ENCODE measurements at regions not wholly inside any gene's neighbourhood (a gene's known extent, or its start where the extent isn't known, plus 50 kb on each side); places are given as distances from the start of the nearest gene placed in this dataset.
"Not testable (repeated sequence)": the region's sequence is repeated elsewhere in the genome, so short reads cannot be mapped to it uniquely, and the experiment has no call there.

GRCh38 chrX:138058931-138059330 lies 493.0 kb downstream of the ZIC3 start:
- Histone ChIP-seq H3K4me2 (no peak overlapping the region), H4K20me1 (no peaks in the 10 kb centered on the region), H3K4me1 (no peaks in the 10 kb centered on the region), H3K4me3 (no peak overlapping the region), H3K9ac (no peak overlapping the region), H3K9me3 (no peaks in the 10 kb centered on the region), H3K36me3 (no peaks in the 10 kb centered on the region), H3K27me3 (peaks cover 59% of the 10 kb centered on the region), H3K27ac (no peak overlapping the region)
- no peak for TF ChIP-seq Cebpa-rat (IDR thresholded peaks at IDR 0.05)

GRCh38 chrX:138067415-138067814 lies 501.5 kb downstream of the ZIC3 start:
- H3K4me1 ChIP-seq = no peaks in the 10 kb centered on the region
- no peak overlapping the region for H3K9ac ChIP-seq
- no peaks in the 10 kb centered on the region for H3K36me3 ChIP-seq
- H4K20me1 ChIP-seq = no peaks in the 10 kb centered on the region
- H3K27me3 ChIP-seq = peaks cover 57% of the 10 kb centered on the region
- H3K9me3 ChIP-seq = no peaks in the 10 kb centered on the region
- TF ChIP-seq Cebpa-rat (IDR thresholded peaks at IDR 0.05) = no peak
- H3K4me3 ChIP-seq = no peak overlapping the region
- no peak overlapping the region for H3K4me2 ChIP-seq
- no peak overlapping the region for H3K27ac ChIP-seq

GRCh38 chrX:138073626-138074025 lies 507.7 kb downstream of the ZIC3 start:
- no peaks in the 10 kb centered on the region for H3K4me1 ChIP-seq
- H3K4me3 ChIP-seq = no peak overlapping the region
- H4K20me1 ChIP-seq = no peaks in the 10 kb centered on the region
- H3K9me3 ChIP-seq = no peaks in the 10 kb centered on the region; the same call in 1 of the 2 replicates
- H3K27ac ChIP-seq = no peak overlapping the region
- no peaks in the 10 kb centered on the region for H3K36me3 ChIP-seq
- no peak overlapping the region for H3K9ac ChIP-seq
- no peak for TF ChIP-seq Cebpa-rat (IDR thresholded peaks at IDR 0.05)
- H3K27me3 ChIP-seq = peaks cover 56% of the 10 kb centered on the region
- H3K4me2 ChIP-seq = no peak overlapping the region

GRCh38 chrX:138082251-138082650 lies 516.3 kb downstream of the ZIC3 start:
- H3K9ac ChIP-seq = no peak overlapping the region
- H3K27ac ChIP-seq = no peak overlapping the region
- no peaks in the 10 kb centered on the region for H3K36me3 ChIP-seq
- H3K4me3 ChIP-seq = no peak overlapping the region
- peaks cover 56% of the 10 kb centered on the region for H3K27me3 ChIP-seq
- no peak for TF ChIP-seq Cebpa-rat (IDR thresholded peaks at IDR 0.05)
- H3K9me3 ChIP-seq = peaks cover 10% of the 10 kb centered on the region; the same call in 1 of the 2 replicates
- no peaks in the 10 kb centered on the region; the same call in 1 of the 2 replicates for H4K20me1 ChIP-seq
- no peaks in the 10 kb centered on the region for H3K4me1 ChIP-seq
- H3K4me2 ChIP-seq = no peak overlapping the region

GRCh38 chrX:138082896-138083295 lies 517.0 kb downstream of the ZIC3 start:
- no peaks in the 10 kb centered on the region for H3K36me3 ChIP-seq
- no peak for TF ChIP-seq Cebpa-rat (IDR thresholded peaks at IDR 0.05)
- no peak overlapping the region for H3K9ac ChIP-seq
- H3K27ac ChIP-seq = no peak overlapping the region
- no peaks in the 10 kb centered on the region; the same call in 1 of the 2 replicates for H4K20me1 ChIP-seq
- no peaks in the 10 kb centered on the region for H3K4me1 ChIP-seq
- H3K27me3 ChIP-seq = peaks cover 60% of the 10 kb centered on the region
- H3K4me2 ChIP-seq = no peak overlapping the region
- no peak overlapping the region for H3K4me3 ChIP-seq
- peaks cover 10% of the 10 kb centered on the region; the same call in 1 of the 2 replicates for H3K9me3 ChIP-seq

GRCh38 chrX:138110910-138111309 lies 545.0 kb downstream of the ZIC3 start:
- not testable (repeated sequence) for H3K4me2 ChIP-seq, H3K36me3 ChIP-seq, H3K4me3 ChIP-seq, H4K20me1 ChIP-seq, H3K4me1 ChIP-seq, H3K9ac ChIP-seq, H3K27ac ChIP-seq, H3K9me3 ChIP-seq
- H3K27me3 ChIP-seq = peaks cover 46% of the 10 kb centered on the region

- Histone ChIP-seq H3K4me1 (no peaks in the 10 kb centered on the region), H3K27ac (no peak overlapping the region), H3K4me3 (no peak overlapping the region), H3K36me3 (no peaks in the 10 kb centered on the region), H3K4me2 (no peak overlapping the region), H4K20me1 (peaks cover 8% of the 10 kb centered on the region; the same call in 1 of the 2 replicates), H3K9me3 (no peaks in the 10 kb centered on the region), H3K9ac (no peak overlapping the region), H3K27me3 (peaks cover 84% of the 10 kb centered on the region)
- TF ChIP-seq Cebpa-rat (IDR thresholded peaks at IDR 0.05) = no peak
These were observed 561.4 kb downstream of the ZIC3 start for GRCh38 chrX:138127314-138127713.

- Histone ChIP-seq H3K36me3 (no peaks in the 10 kb centered on the region), H3K9ac (no peak overlapping the region), H3K9me3 (no peaks in the 10 kb centered on the region), H3K27me3 (peaks cover 90% of the 10 kb centered on the region), H4K20me1 (peaks cover 8% of the 10 kb centered on the region; the same call in 1 of the 2 replicates), H3K4me1 (no peaks in the 10 kb centered on the region), H3K27ac (no peak overlapping the region), H3K4me2 (no peak overlapping the region), H3K4me3 (no peak overlapping the region)
- no peak for TF ChIP-seq Cebpa-rat (IDR thresholded peaks at IDR 0.05)
These were observed 562.2 kb downstream of the ZIC3 start for GRCh38 chrX:138128027-138128671.

GRCh38 chrX:138150709-138151108 lies 560.8 kb downstream of the FGF13 start:
- no peak for TF ChIP-seq Cebpa-rat (IDR thresholded peaks at IDR 0.05)
- H3K27me3 ChIP-seq = peaks cover 48% of the 10 kb centered on the region
- H4K20me1 ChIP-seq = no peaks in the 10 kb centered on the region
- no peak overlapping the region for H3K27ac ChIP-seq
- H3K4me2 ChIP-seq = no peak overlapping the region
- no peak overlapping the region for H3K9ac ChIP-seq
- no peak overlapping the region for H3K4me3 ChIP-seq
- H3K9me3 ChIP-seq = no peaks in the 10 kb centered on the region
- no peaks in the 10 kb centered on the region for H3K36me3 ChIP-seq
- no peaks in the 10 kb centered on the region for H3K4me1 ChIP-seq

- no peak overlapping the region for H3K9ac ChIP-seq
- no peaks in the 10 kb centered on the region for H3K36me3 ChIP-seq
- H3K4me3 ChIP-seq = no peak overlapping the region
- no peak overlapping the region for H3K27ac ChIP-seq
- no peaks in the 10 kb centered on the region for H3K4me1 ChIP-seq
- H4K20me1 ChIP-seq = no peaks in the 10 kb centered on the region; the same call in 1 of the 2 replicates
- TF ChIP-seq Cebpa-rat (IDR thresholded peaks at IDR 0.05) = no peak
- peaks cover 68% of the 10 kb centered on the region for H3K27me3 ChIP-seq
- H3K4me2 ChIP-seq = no peak overlapping the region
- H3K9me3 ChIP-seq = no peaks in the 10 kb centered on the region
These were observed 553.7 kb downstream of the FGF13 start for GRCh38 chrX:138157850-138158249.

GRCh38 chrX:138191998-138192397 lies 519.5 kb downstream of the FGF13 start:
- Histone ChIP-seq H4K20me1 (no peaks in the 10 kb centered on the region), H3K4me3 (no peak overlapping the region), H3K4me2 (no peak overlapping the region), H3K27me3 (peaks cover 78% of the 10 kb centered on the region), H3K27ac (no peak overlapping the region), H3K36me3 (no peaks in the 10 kb centered on the region), H3K4me1 (no peaks in the 10 kb centered on the region), H3K9ac (no peak overlapping the region), H3K9me3 (no peaks in the 10 kb centered on the region)
- no peak for TF ChIP-seq Cebpa-rat (IDR thresholded peaks at IDR 0.05)

Data from BLaER1 (cell line).